K562 (cell line): ENCODE measurements at regions not wholly inside any gene's neighbourhood (a gene's known extent, or its start where the extent isn't known, plus 50 kb on each side); places are given as distances from the start of the nearest gene placed in this dataset.

Source experiments
- ATAC-seq: fragments of 200-7000 bp; cut with Tn5 transposase; 3 replicates; pipeline ENCODE4 v1.9.1; 2020; ENCODE audit warnings: moderate library complexity
- BruUV-seq: library from RNA; stranded (reverse); fragments of 400-500 nt; replicated peaks from 2 replicates; lab custom pipeline; 2021; lab: Mats Ljungman, UMichigan
- CTCF ChIA-PET: fragments of 300-600 bp; formaldehyde crosslinking; extraction: SDS; loops from one replicate; lab custom pipeline; 2021; ENCODE audit warnings: low intra/inter-chr PET ratio; lab: Yijun Ruan, JAX
- POLR2A ChIA-PET: fragments of 300-600, 350-650 bp; sonication (Branson Sonifier 250); formaldehyde crosslinking; extraction: SDS; loops from one replicate; lab custom pipeline; 2021; ENCODE audit warnings: antibody characterized with exemption, inconsistent platforms; lab: Yijun Ruan, JAX
- DNase-seq, 4 experiments: peaks; one replicate each; pipeline versions ENCODE4 v3.0.0 to v3.0.0-alpha.2; 2011 to 2018; ENCODE audit warnings: low spot score in 3 of 4, mixed read lengths in 3 of 4; ENCODE audit errors: extremely low read depth in 1 of 4
- FAIRE-seq: peaks from 2 replicates; lab custom pipeline; 2011; peaks lifted over from hg19 to GRCh38; lab: Jason Lieb, UNC
- H2AFZ ChIP-seq: 2 replicates; pipeline ENCODE4 v1.6.0; 2011; ENCODE audit warnings: low read depth, low read length, control low read depth, inconsistent platforms
- H3K27ac ChIP-seq: fragments of 200-600 bp; 3 replicates; pipeline ENCODE4 v1.8.0; 2011; ENCODE audit warnings: low read depth, mild to moderate bottlenecking, control low read depth, inconsistent platforms, low read length, moderate library complexity, mixed read lengths; ENCODE audit errors: extremely low read depth
- H3K27me3 ChIP-seq, 2 experiments: fragments of 300-600 bp in 1 of 2; 2 replicates in 1 of 2; 3 replicates in 1 of 2; pipeline versions ENCODE4 v1.6.0 to v1.8.0; 2011; ENCODE audit warnings: inconsistent platforms in 2 of 2, low read length in 2 of 2, mild to moderate bottlenecking in 1 of 2, mixed read lengths in 1 of 2, moderate library complexity in 1 of 2; ENCODE audit not compliant: control insufficient read depth in 2 of 2, insufficient read depth in 2 of 2
- H3K36me3 ChIP-seq: fragments of 300-600 bp; 3 replicates; pipeline ENCODE4 v1.8.0; 2011; ENCODE audit warnings: mild to moderate bottlenecking, low read length, inconsistent platforms; ENCODE audit not compliant: control insufficient read depth, insufficient read depth
- H3K4me1 ChIP-seq, 2 experiments: fragments of 200-600 bp in 1 of 2; replicated peaks in 1 of 2; 2 replicates in 1 of 2; 3 replicates in 1 of 2; pipeline versions ENCODE4 v1.5.1 to v1.8.0; 2011; ENCODE audit warnings: inconsistent platforms in 2 of 2, low read length in 2 of 2, mild to moderate bottlenecking in 1 of 2, mixed read lengths in 1 of 2, moderate library complexity in 1 of 2; ENCODE audit not compliant: control insufficient read depth in 2 of 2, insufficient read depth in 2 of 2
- H3K4me2 ChIP-seq: 2 replicates; pipeline ENCODE4 v1.6.1; 2011; ENCODE audit warnings: low read length, control low read depth, inconsistent platforms, mixed read lengths; ENCODE audit not compliant: insufficient read depth
- H3K4me3 ChIP-seq: fragments of 200-600 bp; sonication (generic), shearing (Covaris generic); 2 replicates; pipeline ENCODE4 v1.5.1; 2016; ENCODE audit warnings: control low read depth, inconsistent platforms
- H3K79me2 ChIP-seq: fragments of 200-600 bp; 3 replicates; pipeline ENCODE4 v1.8.0; 2011; ENCODE audit warnings: low read length, inconsistent platforms; ENCODE audit not compliant: control insufficient read depth, insufficient read depth
- H3K9ac ChIP-seq, 2 experiments: 2 replicates each; pipeline versions ENCODE4 v1.6.0 to v1.6.1; 2011; ENCODE audit warnings: low read depth in 2 of 2, low read length in 2 of 2, control low read depth in 1 of 2, inconsistent platforms in 1 of 2, mild to moderate bottlenecking in 1 of 2, mixed read lengths in 1 of 2; ENCODE audit not compliant: insufficient read depth in 1 of 2
- H3K9me1 ChIP-seq: one replicate; pipeline ENCODE4 v1.6.0; 2011; ENCODE audit warnings: inconsistent platforms, mild to moderate bottlenecking, low read length, moderate library complexity; ENCODE audit not compliant: control insufficient read depth, insufficient read depth
- H3K9me3 ChIP-seq: replicated peaks from 2 replicates; pipeline ENCODE4 v1.5.1; 2011; ENCODE audit warnings: low read depth, low read length, inconsistent platforms; ENCODE audit not compliant: control insufficient read depth, insufficient read depth
- H4K20me1 ChIP-seq: replicated peaks from 2 replicates; pipeline ENCODE4 v1.6.1; 2011; ENCODE audit warnings: low read length, inconsistent platforms, mixed read lengths; ENCODE audit not compliant: control insufficient read depth, insufficient read depth
- CHCHD3 ChIP-seq: fragments of 250-450 bp; sonication (Bioruptor Pico); IDR thresholded peaks from 2 replicates; pipeline ENCODE4 v2.1.2; 2022; ENCODE audit warnings: mild to moderate bottlenecking
- HDAC8 ChIP-seq: fragments of 450-650 bp; IDR thresholded peaks from 2 replicates; pipeline ENCODE4 v1.6.1; 2016; ENCODE audit warnings: mild to moderate bottlenecking, missing genetic modification characterization, moderate library complexity, missing compliant biosample characterization
- NFE2 ChIP-seq: IDR thresholded peaks from 2 replicates; pipeline ENCODE4 v1.6.1; 2014; ENCODE audit warnings: antibody characterized with exemption, low read depth
- PHTF2 ChIP-seq: fragments of 250-450 bp; sonication (Bioruptor Pico); IDR thresholded peaks from 2 replicates; pipeline ENCODE4 v1.5.0; 2021; ENCODE audit warnings: mild to moderate bottlenecking
- SETDB1 ChIP-seq: IDR thresholded peaks from one replicate; pipeline ENCODE4 v1.6.1; 2012; ENCODE audit warnings: low read length, control low read depth, inconsistent platforms
- ZNF586 ChIP-seq: fragments of 450-650 bp; formaldehyde crosslinking; conservative IDR thresholded peaks from 2 replicates; pipeline ENCODE4 v1.4.0; 2020; ENCODE audit warnings: mild to moderate bottlenecking, moderate library complexity
- WGBS: fragments of 100-300 bp; shearing (Covaris generic); methylation state at CpG from one replicate; pipeline ENCODE4 v1.1.6; 2016; ENCODE audit warnings: low coverage, mixed read lengths; ENCODE audit not compliant: insufficient coverage; ENCODE audit errors: missing lambda C conversion rate; 5-methylcytosine and 5-hydroxymethylcytosine counted together
- in situ Hi-C: fragments of 300-500 bp; cut with MboI; formaldehyde crosslinking; loops from 4 replicates; pipeline ENCODE4 v1.15.0; 2018; ENCODE audit warnings: inconsistent platforms, mixed read lengths
- intact Hi-C: fragments of 100-400 bp; cut with micrococcal nuclease; formaldehyde crosslinking; loops from 2 replicates; pipeline ENCODE4 v1.14.2; 2022
- TF ChIP-seq, protein P1 (sequence below): fragments of 450-650 bp; IDR thresholded peaks from 2 replicates; pipeline ENCODE4 v1.6.1; 2016

GRCh38 chr2:195606179-195606578 lies 50.8 kb upstream of the SLC39A10 start:
- Histone ChIP-seq H3K27me3 (no peaks in the 10 kb centered on the region), H3K9me3 (no peaks in the 10 kb centered on the region), H3K4me2 (no peak overlapping the region), H3K4me1 (peaks cover 3 to 12% of the 10 kb centered on the region in 2 experiments; a peak in 4 of 5 replicates), H2AFZ (no peak overlapping the region), H3K4me3 (no peak overlapping the region), H3K9me1 (no peaks in the 10 kb centered on the region), H3K36me3 (no peaks in the 10 kb centered on the region; the same call in 2 of the 3 replicates), H3K79me2 (no peaks in the 10 kb centered on the region), H3K9ac (no peak overlapping the region), H4K20me1 (no peaks in the 10 kb centered on the region), H3K27ac (no peak overlapping the region)
- DNase-seq (no peak), ATAC-seq (no peak), FAIRE-seq (no peak)
- TF ChIP-seq ZNF586 (CRISPR knock-in tag) (no peak), CHCHD3 (CRISPR knock-in tag) (no peak), SETDB1 (no peak), PHTF2 (no peak)
- TF ChIP-seq, protein P1, sequence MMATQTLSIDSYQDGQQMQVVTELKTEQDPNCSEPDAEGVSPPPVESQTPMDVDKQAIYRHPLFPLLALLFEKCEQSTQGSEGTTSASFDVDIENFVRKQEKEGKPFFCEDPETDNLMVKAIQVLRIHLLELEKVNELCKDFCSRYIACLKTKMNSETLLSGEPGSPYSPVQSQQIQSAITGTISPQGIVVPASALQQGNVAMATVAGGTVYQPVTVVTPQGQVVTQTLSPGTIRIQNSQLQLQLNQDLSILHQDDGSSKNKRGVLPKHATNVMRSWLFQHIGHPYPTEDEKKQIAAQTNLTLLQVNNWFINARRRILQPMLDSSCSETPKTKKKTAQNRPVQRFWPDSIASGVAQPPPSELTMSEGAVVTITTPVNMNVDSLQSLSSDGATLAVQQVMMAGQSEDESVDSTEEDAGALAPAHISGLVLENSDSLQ = peak; percentile 37; the same call in 1 of the 2 replicates
- intact Hi-C loops = no loop called here
- in situ Hi-C loops = no loop called here
- CTCF ChIA-PET = no interaction called here
- BruUV-seq = no TSS peak
- POLR2A ChIA-PET = no interaction called here

- Histone ChIP-seq H3K27me3 (no peaks in the 10 kb centered on the region), H3K9me1 (no peaks in the 10 kb centered on the region), H3K27ac (no peak overlapping the region), H2AFZ (no peak overlapping the region; the same call in 1 of the 2 replicates), H3K4me1 (peaks cover 3 to 12% of the 10 kb centered on the region in 2 experiments; a peak in 4 of 5 replicates), H3K4me3 (no peak overlapping the region), H3K9ac (no peak overlapping the region), H4K20me1 (no peaks in the 10 kb centered on the region), H3K79me2 (no peaks in the 10 kb centered on the region), H3K4me2 (no peak overlapping the region), H3K9me3 (no peaks in the 10 kb centered on the region), H3K36me3 (no peaks in the 10 kb centered on the region; the same call in 2 of the 3 replicates)
- no peak for TF ChIP-seq HDAC8 (tag)
- TF ChIP-seq NFE2 = 0 out of 2 replicates have a peak, but pooled peaks have one; percentile 12
- 32% methylated on average over 5 of the region's 5 CpGs for WGBS
- BruUV-seq = no TSS peak
- ChIA-PET CTCF (no interaction called here), POLR2A (no interaction called here)
- FAIRE-seq = no peak
- in situ Hi-C loops (no loop called here), intact Hi-C loops (no loop called here)
- ATAC-seq = peak; percentile 20; the same call in 1 of the 3 replicates
- no peak for DNase-seq
Measured at GRCh38 chr2:195604706-195605105, 52.3 kb upstream of the SLC39A10 start.
